GM21526 (cell line): ENCODE measurements at regions not wholly inside any gene's neighbourhood (a gene's known extent, or its start where the extent isn't known, plus 50 kb on each side); places are given as distances from the start of the nearest gene placed in this dataset.
"Not testable (repeated sequence)": the region's sequence is repeated elsewhere in the genome, so short reads cannot be mapped to it uniquely, and the experiment has no call there.

Source experiments
- ATAC-seq: cut with Tn5 transposase; IDR thresholded peaks from one replicate; pipeline ENCODE4 v1.9.1; 2021; ENCODE audit warnings: moderate library complexity; ENCODE audit not compliant: unreplicated experiment, low FRiP score

- ATAC-seq: no peak
Observed at GRCh38 chr5:164532235-164532900, 1026.9 kb downstream of the MAT2B start.

GRCh38 chr5:164533426-164533825 is 1028.0 kb downstream of the MAT2B start:
- not testable (repeated sequence) for ATAC-seq

- no peak for ATAC-seq
Observed at GRCh38 chr5:164540174-164540573, 1034.8 kb downstream of the MAT2B start.

GRCh38 chr5:164545507-164545906 is 1040.1 kb downstream of the MAT2B start:
- ATAC-seq: no peak

GRCh38 chr5:164553851-164554250 is 1048.4 kb downstream of the MAT2B start:
- ATAC-seq: no peak

- ATAC-seq: no peak
Observed at GRCh38 chr5:164555809-164556208, 1050.4 kb downstream of the MAT2B start.

- no peak for ATAC-seq
Observed at GRCh38 chr5:164560216-164560615, 1054.8 kb downstream of the MAT2B start.

GRCh38 chr5:164561933-164562872 is 1056.8 kb downstream of the MAT2B start:
- ATAC-seq: no peak

GRCh38 chr5:164563370-164563769 is 1058.0 kb downstream of the MAT2B start:
- ATAC-seq: no peak

- no peak for ATAC-seq
Observed at GRCh38 chr5:164573397-164573796, 1068.0 kb downstream of the MAT2B start.

GRCh38 chr5:164577201-164577600 is 1071.8 kb downstream of the MAT2B start:
- no peak for ATAC-seq

GRCh38 chr5:164577742-164578141 is 1072.3 kb downstream of the MAT2B start:
- ATAC-seq: no peak

- ATAC-seq: no peak
Observed at GRCh38 chr5:164578401-164578800, 1073.0 kb downstream of the MAT2B start.

- ATAC-seq: no peak
Observed at GRCh38 chr5:164578911-164579310, 1073.5 kb downstream of the MAT2B start.

- no peak for ATAC-seq
Observed at GRCh38 chr5:164580155-164580554, 1074.7 kb downstream of the MAT2B start.

GRCh38 chr5:164581889-164582288 is 1076.5 kb downstream of the MAT2B start:
- no peak for ATAC-seq

- ATAC-seq: no peak
Observed at GRCh38 chr5:164593982-164594381, 1088.6 kb downstream of the MAT2B start.

- peak; percentile 92 for ATAC-seq
Observed at GRCh38 chr5:164597293-164597900, 1092.0 kb downstream of the MAT2B start.

GRCh38 chr5:164600274-164600673 is 1094.9 kb downstream of the MAT2B start:
- ATAC-seq: no peak

- no peak for ATAC-seq
Observed at GRCh38 chr5:164600929-164601535, 1095.6 kb downstream of the MAT2B start.

GRCh38 chr5:164608507-164608906 is 1103.1 kb downstream of the MAT2B start:
- no peak for ATAC-seq
